Cardiac septum (tissue), 1 donor: ENCODE measurements at regions not wholly inside any gene's neighbourhood (a gene's known extent, or its start where the extent isn't known, plus 50 kb on each side); places are given as distances from the start of the nearest gene placed in this dataset.

Experiments used
- DNase-seq: peaks from one replicate; pipeline ENCODE4 v3.0.0-alpha.2; 2020; ENCODE audit warnings: low spot score
- intact Hi-C: fragments of 100-400 bp; cut with DNase I; formaldehyde crosslinking; loops from one replicate; pipeline ENCODE4 v1.14.0; 2022
- donor health status: DM: no; HTN: no; CAD: no.

DNA sequence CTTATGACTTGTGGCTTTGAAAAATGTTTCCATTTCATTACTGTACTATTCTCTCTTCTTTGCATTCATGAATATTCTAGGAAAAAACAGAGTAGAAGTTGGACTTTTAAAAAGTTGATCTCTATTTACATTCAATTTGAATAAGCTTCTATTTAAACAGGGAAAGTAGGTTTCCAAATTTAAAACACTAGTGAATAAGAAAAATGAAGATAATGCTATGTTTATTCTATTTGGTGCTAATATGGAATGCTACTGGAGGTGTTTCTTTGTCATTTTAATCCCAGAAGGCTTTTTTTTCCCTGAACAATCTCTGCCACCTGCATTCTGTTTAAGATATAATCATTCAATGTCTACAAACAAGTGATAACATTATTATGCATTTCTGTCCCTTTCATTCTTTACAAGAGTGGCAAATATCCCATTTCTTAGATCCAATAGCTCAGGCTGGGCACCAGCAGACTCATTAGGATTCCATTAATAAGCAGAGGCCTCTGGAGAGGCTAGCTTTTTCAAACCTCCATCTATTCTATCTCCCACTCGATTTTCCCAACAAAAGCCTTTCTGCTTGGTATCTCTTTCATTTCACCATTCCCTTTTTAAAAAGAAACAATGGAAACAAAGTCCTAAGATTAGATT lies 1001.6 kb upstream of the CDH8 start:
- no peak for DNase-seq
- intact Hi-C loops: no loop called here

DNA sequence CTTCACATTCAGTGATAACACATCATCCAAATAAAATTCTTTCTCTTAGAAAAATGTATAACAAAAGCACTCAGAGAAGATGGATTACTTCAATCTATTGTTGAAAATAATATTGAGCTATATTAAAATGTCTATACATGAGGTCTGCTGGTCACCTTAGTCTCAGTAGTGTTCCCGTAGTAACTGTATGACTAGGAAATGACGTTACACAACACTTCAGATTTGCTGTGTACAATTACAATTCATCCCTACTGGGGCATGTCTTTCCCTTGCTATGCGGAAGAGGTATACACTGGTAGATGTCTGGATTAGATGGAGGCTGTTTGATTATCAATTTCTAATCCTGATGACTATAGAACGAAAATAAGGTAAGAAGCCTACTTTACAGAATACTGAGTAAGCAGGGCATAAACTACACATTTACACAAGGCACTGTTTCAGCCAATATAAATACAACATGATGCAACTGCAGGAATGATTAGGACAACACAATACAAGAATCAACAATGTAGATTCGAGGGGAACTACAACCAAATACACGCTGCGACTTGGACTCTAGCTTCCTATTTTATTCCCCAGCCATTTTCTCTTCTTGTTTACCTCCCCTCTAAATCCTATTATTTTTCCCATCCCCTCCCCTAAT lies 982.5 kb upstream of the CDH8 start:
- DNase-seq: no peak
- intact Hi-C loops: no loop called here

DNA sequence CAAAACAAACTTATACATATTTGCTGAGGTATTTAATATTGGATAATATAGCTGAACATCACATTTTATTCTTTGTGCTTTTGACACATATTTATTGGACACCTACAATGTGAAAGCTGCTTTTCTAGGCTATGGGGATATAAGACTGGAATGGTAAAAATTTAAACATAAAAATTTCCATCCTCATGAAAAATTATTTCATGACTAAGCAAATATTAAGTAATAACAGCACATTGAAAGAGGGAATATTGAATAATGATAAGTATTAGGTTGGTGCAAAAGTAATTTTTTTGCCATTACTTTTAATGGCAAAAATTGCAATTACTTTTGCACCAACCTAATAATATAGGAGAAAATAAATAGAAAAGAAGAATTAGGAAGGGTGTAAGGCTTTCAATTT lies 972.5 kb upstream of the CDH8 start:
- DNase-seq: no peak
- intact Hi-C loops: no loop called here

DNA sequence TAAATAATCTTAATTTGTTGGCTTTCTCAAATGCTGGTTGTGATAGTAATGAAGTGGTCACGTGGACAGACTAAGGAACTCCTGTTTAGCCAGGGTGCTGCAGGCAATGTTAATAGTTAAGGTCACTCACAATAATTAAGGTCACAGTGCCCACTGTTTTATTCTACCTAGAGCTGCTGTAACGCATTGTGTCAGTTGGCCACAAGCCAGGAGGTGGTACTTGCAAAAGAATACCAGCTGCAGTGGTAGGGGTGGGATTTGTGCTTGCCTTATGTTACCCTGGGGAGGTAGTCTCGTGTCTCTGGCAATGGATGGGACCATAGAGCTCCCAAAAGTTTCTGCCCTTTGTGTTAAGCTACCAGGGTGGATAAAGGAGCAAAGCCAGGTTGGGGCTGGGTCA lies 969.1 kb upstream of the CDH8 start:
- intact Hi-C loops: no loop called here
- DNase-seq: no peak

DNA sequence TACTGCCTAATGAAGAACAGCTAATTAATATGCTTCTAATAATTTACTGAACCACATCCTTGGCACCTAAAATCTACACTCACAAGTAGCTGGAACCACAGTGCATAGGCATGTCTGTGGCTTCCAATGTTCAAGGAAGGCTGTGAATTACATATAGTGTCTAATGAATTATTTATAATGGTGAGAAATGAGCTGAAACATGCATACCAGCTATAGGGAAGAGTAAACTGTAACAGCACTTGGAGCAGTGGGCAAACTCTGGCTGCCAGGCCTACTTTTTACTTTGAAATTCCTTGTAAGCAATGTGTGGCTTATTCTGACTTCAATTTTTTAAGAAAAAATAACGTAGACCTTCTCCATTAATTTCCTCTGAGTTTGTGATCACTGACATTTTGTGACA lies 953.2 kb upstream of the CDH8 start:
- intact Hi-C loops: no loop called here
- DNase-seq: no peak

DNA sequence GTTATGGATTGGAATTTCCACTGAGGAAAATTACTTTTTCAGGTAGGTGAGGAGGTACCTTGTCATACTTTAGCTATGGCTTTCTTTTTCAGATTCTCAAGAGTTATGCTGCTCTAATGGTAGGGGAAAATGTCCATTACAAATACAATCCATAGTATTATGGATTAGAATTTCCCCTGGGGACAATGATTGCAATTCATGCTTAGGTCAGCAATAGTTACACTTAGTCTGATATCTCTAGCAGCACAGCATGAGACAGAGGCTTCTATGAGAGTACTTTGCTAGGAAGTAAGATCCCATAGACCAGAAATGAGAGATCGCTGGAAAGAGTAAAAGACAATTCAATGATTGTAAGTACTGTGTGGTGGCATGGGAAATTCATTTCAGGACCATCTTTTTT lies 949.5 kb upstream of the CDH8 start:
- no peak for DNase-seq
- intact Hi-C loops: no loop called here

DNA sequence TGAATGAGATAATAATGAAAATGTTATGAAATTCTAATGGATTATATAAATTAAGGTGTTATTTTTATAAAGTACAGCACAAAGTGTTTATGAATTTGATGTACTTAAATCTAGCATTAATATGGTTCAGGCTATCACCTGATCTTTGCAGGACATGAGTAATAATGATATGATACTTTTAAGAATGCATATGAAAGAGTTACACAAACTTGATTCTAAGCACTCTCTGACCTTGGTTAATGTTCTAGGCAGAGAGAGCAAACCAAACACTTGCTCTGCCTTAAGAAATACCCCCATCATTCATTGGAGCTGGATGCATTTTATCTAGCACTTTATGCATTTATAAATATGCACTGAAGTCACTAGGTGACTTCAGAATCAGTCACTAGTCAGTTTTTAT lies 942.2 kb upstream of the CDH8 start:
- intact Hi-C loops: no loop called here
- no peak for DNase-seq

DNA sequence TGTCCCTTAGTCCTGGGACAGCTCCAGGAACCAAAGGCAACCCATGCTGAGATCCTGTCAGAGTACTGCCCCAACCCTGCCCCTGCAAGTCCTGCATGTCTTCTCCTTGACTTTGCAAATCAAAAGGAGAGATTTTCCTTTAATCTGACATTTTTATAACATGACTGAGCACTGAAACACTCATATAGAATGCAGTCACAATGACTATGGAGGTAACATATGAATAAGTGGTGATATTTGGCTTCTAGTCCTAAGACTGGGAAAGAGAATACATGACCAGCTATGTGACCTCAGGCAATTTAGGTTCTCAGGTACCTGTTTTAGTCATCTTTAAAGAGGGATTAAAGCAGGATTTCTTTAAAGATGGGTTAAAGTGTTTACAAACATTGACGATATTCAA lies 941.6 kb upstream of the CDH8 start:
- intact Hi-C loops: no loop called here
- no peak for DNase-seq

DNA sequence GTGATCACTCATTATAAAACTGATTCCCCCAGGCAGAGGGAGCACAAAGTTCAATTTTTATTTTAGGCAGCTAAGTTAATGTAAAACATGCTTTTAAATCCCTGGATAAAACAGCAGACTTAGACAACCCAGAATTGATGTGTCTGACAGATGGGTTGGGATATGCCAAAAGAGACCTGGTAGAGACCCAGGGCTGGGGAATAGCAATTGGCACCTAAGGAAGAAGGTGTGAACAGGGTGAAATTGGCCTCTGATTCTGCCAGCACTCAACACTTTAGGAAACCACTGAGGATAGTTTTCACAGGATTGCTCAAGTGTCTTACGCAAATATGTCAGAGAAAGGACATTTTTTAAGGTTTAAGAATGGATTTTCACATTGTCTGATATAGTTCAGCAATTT lies 938.2 kb upstream of the CDH8 start:
- intact Hi-C loops: no loop called here
- no peak for DNase-seq

DNA sequence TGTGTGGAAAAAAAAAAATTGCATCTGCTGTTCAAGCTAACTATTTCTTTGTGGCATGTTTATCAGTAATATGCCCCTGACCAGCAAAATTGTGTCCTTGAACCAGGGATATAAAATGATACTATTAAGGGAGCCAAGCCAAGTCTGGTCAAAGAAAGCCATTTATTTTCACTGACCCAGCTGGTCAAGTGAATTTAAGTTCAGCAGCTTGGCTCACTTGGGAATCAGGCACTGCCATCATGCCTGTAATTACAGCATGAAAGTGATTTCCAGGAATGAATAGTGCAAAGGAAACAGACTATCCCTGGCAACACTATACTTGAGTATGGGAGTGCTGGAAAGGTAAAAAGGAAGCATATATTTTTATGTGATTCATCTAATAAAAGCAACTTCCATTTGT lies 934.6 kb upstream of the CDH8 start:
- DNase-seq: no peak
- intact Hi-C loops: no loop called here

DNA sequence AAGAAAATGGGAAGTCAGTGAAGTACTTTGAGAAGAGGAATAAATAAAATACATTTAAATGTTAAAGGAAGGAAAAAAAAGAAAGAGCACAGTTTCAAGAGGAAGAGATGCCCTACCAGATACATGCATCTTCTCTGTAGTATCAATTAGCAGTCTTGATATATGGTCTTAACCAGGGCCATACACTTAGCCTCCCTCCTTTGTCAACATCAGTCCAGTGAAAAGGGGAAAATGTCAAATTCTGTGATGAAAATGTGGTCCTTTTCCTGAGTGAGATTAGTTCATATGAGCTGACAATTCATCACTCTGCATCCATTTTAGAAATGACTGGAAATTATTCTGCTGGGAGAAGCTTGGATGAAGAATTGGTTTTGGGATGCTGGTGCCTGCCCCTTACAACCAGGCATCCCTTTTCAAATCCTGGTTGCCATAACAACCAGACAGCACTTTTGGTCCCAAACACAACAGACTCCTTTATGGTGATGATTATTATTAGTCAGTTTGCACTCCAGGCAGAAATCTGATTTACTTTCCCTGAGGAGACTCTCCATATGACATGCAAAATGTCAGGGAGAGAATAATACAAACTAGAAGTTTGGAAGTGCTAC lies 933.6 kb upstream of the CDH8 start:
- intact Hi-C loops: no loop called here
- DNase-seq: no peak

DNA sequence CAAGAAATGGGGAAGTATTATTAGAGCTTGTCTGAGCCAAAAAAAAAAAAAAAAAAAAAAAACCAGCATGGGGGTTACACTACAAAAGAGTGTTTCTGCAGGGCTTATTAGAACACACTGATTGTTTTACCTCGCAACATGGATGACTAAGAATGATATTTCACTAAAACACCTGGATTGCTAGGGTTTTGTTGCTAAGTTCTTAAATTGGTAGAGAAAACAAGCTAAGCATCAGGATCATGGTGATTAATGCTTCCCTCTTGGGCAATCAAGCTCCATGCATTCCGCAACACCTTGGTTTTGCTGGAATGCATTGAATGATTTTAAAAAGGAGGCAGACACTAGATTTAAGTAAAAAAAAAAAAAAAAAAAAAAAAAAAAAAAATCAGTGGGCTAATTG lies 931.4 kb upstream of the CDH8 start:
- DNase-seq: no peak
- intact Hi-C loops: no loop called here

DNA sequence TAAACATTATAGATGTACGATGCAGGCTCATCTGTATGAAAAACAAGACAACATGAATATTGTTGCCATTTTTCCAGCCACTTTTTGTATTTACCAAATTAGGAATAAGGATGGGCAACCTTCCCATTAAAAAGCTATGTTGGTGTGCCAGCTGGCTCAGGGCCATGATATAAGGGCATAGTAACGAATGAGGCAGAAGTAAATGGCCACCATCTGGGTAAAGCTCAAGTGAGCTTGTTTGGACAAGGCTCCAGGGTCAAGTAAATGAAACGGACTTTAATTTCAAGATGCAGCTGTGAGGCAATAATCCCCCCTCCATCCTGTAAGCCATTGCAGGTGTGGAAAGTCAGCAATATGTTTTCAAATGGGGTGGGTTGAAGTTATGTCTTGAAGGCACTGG lies 930.9 kb upstream of the CDH8 start:
- no peak for DNase-seq
- intact Hi-C loops: no loop called here

DNA sequence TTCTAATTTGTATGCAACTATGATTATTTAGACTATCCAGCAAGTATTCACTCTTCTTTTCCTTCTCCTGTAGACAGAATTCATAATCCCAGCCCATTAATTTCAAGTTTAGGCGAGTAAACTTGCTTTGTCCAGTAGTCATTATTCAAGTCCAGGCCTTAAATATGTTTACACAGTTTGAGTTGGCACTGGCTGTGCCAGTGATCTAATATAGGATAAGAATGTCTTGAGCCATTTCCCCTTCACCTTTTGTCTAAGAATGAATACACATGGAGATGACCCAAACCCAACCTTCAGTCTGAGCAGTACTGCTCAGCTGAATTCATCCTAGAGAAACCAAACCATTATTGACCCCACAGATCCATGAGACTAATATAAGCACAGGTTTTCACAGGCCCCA lies 930.4 kb upstream of the CDH8 start:
- DNase-seq: no peak
- intact Hi-C loops: no loop called here

DNA sequence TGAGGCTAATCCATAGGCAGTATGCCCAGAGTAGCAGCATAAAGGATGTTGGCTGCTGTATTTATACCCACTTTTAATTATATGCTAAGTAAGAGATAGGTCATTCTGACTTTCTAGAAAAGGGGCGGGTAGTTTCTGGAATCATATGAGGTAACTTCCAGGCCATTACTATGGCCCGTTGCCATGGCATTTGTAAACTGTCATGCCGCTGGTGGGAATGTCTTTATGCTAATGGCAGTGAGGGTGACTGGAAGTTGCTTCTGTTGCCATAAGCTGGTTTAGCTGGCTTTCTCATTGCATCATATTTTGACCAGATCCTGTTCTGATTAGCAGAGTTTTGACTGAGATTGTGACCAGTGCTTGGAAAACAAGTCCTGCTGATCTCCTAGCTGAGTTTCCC lies 929.6 kb upstream of the CDH8 start:
- no peak for DNase-seq

DNA sequence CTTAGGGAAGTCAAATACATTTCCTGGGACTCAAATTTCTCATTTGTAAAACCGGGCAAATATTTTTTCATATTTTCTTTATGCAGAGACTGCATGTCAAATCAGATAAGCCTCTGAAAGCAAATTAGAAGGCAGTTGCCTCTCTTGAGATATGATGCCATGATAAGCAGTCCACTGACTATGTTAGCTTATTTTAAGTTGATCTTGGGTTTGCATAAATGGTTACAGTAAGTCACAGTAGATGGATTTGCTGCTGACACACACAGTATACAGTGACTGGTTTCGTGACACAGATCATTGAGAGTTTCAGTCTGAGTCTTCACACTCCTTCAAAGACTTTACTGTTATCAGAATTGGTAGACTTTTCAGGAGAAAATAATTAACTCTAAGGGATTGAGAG lies 927.6 kb upstream of the CDH8 start:
- DNase-seq: no peak
- intact Hi-C loops: no loop called here

More for the DNA sequence above, 929.6 kb upstream of the CDH8 start:
- intact Hi-C loops: no loop called here

DNA sequence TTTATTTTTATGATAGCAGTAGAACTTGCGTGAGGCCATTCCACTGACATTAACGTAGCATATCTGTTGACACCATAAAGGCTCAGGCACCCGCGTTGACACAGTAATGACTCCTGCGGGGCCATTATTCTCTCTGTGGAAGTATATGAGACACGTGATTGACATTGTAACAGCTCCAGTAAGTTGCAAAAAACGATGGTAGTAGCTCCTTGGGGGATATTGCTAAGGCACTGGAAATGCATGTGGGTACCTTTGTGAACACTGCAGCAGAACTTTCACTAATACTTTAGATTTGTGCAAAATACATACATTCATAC lies 918.8 kb upstream of the CDH8 start:
- intact Hi-C loops: no loop called here
- DNase-seq: no peak

DNA sequence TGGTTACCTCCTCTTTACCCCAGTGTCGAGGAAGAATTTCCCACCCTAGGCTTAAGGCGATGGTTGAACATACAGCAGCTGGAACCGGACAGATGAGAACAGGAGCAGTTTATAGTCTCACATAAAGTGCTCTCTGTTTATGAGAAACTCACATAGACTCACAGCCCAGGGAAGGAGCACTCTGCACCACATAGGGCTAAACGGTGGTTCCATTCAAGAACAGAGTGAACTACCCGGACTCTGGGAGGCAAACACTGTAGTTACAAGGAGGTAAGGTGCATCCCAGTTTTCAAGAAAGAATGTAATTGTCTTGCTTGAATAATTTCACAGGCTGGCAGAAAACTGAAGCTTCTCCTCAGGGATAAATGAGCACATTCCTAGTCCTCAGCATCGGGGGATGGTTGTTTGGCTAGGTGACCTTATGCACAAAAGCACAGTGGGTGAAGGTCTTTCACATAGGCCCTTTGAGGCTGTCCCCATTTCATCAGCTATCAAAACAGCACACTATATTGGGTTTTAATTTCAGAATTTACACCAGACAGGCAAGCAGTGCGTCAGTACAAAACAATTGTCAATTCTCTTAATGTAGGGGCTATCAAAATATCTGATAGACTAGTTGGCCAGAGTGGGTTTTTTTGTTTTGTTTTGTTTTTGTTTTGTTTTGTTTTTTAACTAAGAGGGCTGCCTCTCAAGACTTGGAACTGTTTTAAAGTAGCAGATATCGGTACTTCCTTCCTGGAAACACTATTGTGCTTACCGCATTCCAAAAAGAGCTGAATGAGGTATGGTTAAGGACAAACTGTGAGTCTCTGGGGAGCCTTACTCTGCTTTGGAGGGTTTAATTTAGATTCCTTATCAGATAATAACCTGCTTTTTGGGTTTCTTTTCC lies 918.1 kb upstream of the CDH8 start:
- no peak for DNase-seq
- intact Hi-C loops: no loop called here

DNA sequence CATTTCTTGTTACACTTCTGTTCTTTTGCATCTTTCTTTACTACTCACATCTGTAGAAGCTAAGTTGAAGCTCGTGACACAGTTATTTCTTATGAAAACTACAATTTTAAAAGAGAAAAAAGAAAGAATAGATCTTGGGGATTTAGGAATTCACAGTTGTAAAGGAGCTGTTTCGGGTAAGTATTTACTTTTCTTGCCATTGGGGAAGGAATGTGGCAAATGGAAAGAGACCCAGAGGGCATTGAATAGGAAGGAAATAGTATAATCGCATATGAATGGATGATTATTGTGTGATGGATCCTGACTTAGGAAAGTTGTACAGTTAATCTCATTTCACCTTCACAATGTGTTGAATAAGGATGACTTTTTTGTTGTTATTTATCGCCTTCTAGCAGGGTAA lies 914.1 kb upstream of the CDH8 start:
- intact Hi-C loops: no loop called here
- no peak for DNase-seq

DNA sequence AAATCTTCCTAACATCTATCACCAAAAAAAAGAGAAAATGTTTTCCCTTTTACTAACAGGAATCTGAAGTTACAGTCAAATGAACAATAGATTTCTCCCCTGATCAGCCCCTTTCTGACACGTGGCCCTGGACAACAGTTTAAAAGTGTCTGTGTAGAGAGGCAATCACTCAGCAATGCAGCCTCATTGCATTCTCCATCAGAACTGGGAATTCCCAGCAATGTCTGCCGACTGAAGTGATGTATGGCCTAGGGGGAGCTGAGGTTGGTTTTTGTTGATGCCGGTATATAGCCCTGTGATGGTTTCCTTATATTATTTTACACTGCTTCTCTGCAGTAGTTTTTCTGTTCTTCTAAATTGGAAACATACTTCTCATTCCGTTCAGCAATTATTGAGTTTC lies 904.3 kb upstream of the CDH8 start:
- intact Hi-C loops: no loop called here
- DNase-seq: no peak

DNA sequence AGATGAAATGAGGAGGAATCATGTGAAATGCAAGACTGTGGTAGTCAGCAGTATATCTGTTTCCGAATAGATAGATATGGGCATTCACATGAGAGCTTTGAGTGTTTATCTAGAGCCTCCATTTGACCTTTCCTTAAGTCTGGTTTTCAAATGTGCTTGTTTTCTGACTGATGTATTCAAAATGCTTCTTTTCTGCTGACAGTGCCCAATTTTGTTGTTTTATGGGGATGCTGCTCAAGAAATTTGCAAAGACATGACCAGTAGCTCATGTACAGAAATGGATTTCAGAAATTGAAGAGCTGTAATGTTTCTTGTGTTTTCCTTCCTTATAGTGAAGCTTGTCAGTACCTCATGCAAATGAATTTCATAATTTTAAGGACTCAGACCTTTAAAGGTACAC lies 903.4 kb upstream of the CDH8 start:
- no peak for DNase-seq

More for the DNA sequence above, 903.4 kb upstream of the CDH8 start:
- intact Hi-C loops: no loop called here
